ENCODE measurements at regions not wholly inside any gene's neighbourhood (a gene's known extent, or its start where the extent isn't known, plus 50 kb on each side); places are given as distances from the start of the nearest gene placed in this dataset.
"Not testable (repeated sequence)": the region's sequence is repeated elsewhere in the genome, so short reads cannot be mapped to it uniquely, and the experiment has no call there.

- DNase-seq (ENCODE audit: low read depth in 4 of 4, low spot score in 1 of 4), result no peak
These were observed 53.1 kb upstream of the WNT4 start for GRCh38 chr1:22196041-22196440.

DNA sequence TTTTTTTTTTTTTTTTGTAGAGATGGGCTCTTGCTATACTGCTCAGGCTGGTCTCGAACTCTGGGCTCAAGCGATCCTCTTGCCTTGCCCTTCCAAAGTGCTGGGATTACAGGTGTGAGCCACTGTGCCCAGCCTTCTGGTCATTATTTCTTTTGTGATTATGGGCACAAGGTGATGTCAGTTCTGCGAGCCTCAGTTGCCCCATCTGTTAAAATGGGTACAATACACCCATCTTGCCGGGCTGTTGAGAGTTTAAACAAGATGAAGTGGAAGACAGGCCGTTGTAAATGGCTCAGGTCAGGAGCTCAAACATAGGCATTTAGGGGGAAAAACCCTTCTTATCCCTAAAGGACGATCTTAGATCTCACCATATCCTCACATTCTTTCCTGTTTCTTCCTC is 53.7 kb upstream of the WNT4 start:
- no peak for DNase-seq (ENCODE audit: low read depth in 4 of 4, low spot score in 1 of 4)

DNA sequence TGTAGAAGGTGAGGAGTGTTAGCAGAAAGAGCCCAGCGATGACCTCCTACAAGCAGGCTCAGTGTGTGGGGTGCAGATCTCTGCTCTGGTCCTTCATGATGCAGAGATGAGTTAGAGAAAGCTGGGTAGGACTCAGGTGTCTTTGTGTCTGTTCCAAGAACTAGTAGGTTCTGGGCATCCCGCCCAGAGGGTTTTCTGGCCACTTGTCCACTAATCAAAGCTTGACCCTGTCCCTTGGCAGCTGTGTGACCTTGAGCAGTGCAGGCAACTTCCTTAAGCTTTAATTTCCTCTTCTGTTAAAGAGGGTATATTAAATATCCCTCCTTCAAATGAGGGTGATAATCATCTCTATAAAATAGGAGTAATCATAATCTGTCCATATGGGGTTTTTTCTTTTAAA is 54.7 kb upstream of the WNT4 start:
- no peak for DNase-seq (ENCODE audit: low read depth in 4 of 4, low spot score in 1 of 4)

DNA sequence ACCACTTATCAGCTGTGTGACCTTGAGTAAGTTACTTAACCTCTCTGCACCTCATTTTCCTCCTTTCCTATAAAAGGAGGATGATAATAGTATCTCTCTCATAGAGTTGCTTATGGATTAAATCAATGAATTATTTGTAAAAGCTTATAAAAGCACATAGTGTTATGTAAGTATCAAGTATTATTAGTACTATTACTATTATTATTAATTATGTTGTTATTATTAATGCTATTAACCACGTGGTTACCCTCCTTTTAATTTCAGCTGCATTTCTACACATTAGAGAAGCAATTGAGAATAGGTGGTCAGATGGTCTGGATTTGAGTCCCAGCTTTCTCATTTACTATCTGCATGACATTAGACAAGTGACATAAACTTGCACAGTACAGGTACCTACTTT is 58.1 kb upstream of the WNT4 start:
- no peak for DNase-seq (ENCODE audit: low read depth in 4 of 4, low spot score in 1 of 4)

GRCh38 chr1:22203335-22203734 is 60.4 kb upstream of the WNT4 start:
- no peak for DNase-seq (ENCODE audit: low read depth in 4 of 4, low spot score in 1 of 4)

DNA sequence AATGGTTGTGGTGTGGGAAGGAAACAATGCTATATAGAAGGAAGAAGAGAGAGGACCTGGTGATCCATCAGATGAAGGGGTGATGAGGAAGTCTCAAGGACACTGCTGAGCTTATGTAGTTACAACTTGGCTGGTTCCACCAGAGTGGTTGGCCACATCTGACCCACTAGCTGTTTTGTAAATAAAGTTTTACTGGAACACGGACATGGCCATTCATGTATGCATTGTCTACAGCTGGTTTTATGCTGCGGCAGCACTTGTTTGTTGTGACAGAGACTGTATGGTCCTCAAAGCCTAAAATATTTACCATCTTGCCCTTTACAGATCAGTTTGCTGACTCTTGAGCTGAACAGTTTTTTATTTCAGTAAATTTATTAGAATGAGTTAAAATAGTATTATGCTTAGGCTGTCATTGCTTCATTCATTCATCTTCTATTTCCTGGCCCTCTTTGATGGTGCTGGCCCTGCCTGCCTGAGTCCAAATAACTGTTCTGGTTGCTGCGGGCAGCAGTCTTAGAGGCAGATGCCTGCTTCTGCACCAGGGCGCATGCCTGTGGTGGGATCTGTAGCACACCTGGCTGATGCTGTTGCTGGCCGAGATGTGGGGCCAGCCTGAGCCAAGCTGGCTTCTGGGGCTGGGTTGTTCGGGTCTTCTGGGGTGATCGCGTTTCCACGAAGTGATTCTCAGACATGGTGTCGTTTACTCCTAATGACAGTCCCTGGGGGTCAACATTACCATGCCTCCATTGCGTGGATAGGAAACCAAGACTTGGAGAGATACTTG is 61.4 kb upstream of the WNT4 start:
- DNase-seq (ENCODE audit: low read depth in 4 of 4, low spot score in 1 of 4), result no peak

DNA sequence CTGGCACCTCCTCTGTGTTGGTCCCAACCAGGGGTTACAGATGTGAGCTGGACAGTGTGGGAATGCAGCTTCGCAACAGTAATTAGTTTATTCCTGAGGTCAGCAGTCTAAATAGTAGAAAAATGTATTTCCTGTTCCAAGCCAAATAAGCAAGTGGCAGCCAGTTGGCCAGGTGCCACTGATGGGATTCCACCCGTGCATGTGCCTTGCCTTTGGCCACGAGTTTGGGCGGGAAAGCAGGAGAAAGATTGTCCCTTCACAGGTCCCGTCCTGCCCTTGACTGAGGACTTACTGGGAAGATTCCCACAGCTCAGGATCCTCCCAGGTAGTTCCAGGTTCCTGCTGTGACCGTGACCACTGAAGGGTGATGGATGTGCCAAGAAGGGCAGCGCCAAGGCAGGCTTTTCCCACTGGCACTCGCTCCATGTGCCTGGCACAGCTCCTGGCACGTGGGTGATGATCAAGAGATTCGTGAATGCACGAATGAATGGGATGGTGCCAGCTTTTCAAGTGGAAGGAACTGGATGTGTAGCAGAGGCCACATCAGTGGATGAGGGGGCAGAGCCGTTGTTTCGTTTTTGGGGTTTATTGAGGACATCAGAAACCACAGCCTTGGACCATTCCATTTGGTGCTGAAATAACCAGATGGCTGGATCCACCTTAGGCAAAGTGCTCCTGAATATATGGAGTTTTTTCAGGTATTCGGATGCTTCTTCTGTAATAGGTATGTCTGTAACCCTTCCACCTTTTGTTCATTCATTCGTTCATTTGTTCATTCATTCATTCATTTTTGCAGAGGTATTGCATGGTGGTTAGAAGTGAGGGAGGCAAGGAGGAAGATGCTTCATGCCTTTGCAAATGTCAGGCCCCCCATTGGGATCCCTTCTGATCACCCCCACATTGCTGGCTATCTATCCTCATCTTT is 62.4 kb upstream of the WNT4 start:
- no peak for DNase-seq (ENCODE audit: low read depth in 4 of 4, low spot score in 1 of 4)

DNA sequence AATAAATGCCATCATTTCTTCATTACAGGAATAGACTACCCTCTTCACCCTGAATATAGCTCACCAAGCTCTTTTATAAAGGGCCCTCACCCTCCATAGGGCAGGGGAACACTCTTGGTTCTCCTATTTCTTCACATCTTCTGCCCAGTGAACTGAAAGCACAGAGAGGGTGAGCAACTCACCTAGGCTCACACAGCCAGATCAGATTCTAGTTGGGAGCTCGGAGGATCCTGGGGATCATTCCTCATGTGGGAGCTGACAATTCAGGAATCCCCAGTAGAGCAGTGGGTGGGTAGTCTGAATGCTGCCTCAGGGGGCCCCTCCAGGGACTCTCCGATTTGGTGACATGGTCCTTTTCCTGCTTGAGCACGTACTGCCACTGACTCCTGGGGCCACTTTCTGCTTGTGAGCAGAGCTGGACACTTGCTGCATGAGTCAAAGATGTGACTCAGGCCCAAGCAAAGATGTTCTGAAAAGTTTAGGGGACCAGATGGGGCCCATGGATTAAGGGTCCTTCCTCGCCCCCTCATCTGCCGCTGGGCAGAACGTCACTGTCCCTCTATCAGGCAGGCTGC is 63.7 kb upstream of the WNT4 start:
- DNase-seq (ENCODE audit: low read depth in 4 of 4, low spot score in 1 of 4), result no peak

DNA sequence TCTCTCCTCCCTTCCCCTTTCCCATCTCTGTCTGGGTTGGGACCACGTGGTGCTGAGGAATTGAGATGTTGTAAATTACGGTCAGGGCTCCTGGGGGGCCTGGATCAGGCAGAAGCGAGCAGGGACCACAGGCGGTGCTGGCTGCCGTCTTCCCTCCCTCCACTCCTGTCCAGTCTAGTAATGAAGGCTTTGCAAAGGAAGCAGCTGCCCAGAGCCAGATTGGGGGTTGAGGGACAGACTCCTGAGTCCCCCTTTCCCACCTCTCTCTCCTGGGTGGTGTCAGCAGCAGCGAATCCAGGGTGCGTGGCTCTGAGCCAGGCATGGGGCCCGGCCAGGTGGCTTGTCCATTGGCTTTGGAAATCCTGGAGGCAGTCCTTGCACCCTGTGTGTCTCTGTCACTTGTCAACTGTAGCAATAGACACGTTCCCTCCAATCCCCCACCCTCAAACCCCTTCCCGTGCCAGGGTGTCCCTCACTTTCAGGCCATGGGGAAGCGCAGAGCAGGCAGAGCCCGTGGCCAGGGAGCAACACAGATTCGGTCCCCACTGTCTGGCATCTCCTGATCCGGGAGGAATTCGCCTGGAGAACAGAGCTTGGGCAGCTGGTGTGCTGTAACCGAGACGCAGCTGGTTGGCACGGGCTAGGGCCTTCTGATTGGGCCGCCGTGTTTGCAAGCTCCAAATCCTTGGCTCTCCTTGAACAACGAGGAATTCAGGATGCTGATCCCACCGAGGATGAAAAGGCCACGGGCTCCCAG is 64.8 kb upstream of the WNT4 start:
- no peak for DNase-seq (ENCODE audit: low read depth in 4 of 4, low spot score in 1 of 4)

DNA sequence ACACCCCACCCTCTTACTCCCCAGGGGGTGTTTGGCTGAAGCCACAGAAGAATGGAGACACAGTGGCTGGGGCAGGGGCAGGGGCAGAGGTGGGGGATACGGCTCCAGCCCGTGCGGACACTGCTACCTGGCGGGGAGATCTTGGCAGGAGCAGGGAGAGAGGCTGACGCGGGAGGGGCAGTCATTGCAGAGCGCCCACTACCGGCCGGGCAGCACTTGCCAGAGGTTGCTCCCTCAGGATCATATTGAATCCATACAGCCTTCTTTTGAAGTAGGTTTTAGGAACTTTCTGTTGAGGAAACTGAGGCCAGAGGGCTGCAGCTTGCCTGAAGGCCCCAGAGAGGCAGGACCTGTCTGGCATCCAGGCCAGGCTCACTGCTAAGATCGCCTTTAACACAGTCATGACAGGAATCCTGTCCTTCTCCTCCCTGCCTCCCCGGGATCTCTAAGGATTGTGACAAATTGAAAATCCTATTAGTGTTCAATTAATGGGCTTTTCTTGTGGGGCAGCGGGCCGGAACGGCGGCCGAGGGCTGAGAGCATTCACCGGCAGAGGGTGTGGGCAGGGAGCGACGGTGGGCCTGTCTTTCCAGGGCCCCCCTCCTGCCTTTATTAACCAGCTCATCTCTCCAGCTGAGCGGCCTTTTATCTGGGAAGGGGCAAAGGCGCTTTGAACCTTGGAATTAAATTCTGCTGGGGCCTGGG is 65.5 kb upstream of the WNT4 start:
- DNase-seq (ENCODE audit: low read depth in 4 of 4, low spot score in 1 of 4), result no peak

GRCh38 chr1:22208973-22209378 is 66.1 kb upstream of the WNT4 start:
- DNase-seq (ENCODE audit: low read depth in 4 of 4, low spot score in 1 of 4), result no peak

- no peak for DNase-seq (ENCODE audit: low read depth in 4 of 4, low spot score in 1 of 4)
These were observed 67.3 kb upstream of the WNT4 start for GRCh38 chr1:22210176-22210575.

GRCh38 chr1:22210636-22211035 is 67.7 kb upstream of the WNT4 start:
- DNase-seq (ENCODE audit: low read depth in 4 of 4, low spot score in 1 of 4), result no peak

DNA sequence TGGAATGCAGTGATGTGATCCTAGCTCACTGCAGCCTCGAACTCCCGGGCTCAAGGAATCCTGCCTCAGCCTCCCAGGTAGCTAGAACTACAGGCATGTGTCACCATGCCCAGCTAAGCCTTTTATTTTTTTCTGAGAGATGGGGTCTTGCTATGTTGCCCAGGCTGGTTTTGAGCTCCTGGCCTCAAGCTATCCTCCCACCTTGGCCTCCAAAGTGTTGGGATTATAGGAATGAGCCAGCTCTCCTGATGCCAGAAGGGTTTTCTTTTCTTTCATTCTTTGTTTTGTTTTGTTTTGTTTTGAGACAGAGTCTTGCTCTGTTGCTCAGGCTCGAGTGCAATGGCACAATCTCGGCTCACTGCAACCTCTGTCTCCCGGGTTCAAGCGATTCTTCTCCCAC is 68.6 kb upstream of the WNT4 start:
- DNase-seq (ENCODE audit: low read depth in 4 of 4, low spot score in 1 of 4), result not testable (repeated sequence)

DNA sequence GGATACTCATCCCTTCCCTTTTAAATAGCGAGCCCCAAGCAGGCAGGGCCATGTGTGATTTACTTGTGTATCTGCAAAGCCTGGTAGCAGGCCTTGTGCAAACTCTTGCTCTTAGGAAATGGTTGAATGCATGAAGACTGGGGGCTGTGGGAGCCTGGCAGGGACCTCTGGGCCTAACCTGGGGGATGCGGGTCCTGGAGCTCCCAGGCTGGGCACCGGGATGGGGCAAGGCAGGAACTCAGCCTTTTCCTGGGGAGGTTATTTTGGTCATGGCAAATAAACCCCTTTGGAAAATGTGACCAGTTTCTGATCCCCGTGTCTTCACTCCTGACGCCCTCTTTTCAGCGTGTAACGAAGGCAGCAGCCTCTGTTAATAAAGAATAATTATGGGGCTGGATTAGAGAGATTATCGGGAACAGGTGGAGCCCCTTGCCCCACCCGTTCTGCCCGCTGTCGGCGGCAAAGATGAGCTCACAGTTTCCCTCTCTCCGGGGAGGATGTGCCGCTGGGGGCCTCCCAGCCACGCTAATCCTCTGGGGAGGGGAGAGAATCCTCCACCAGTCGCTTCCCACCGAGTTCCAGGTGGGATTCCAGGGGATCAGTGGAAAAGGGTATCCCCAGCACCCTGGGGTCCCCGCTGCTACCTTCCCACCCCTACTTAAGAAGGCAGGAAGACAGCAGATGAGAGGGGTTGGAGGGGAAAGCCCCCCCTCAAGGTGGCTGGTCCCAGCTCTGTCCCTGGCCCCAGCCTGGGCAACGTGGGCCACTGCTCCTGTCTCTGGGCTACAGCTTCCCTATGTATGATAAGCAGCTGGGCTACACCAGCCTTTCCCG is 69.7 kb upstream of the WNT4 start:
- no peak for DNase-seq (ENCODE audit: low read depth in 4 of 4, low spot score in 1 of 4)

DNA sequence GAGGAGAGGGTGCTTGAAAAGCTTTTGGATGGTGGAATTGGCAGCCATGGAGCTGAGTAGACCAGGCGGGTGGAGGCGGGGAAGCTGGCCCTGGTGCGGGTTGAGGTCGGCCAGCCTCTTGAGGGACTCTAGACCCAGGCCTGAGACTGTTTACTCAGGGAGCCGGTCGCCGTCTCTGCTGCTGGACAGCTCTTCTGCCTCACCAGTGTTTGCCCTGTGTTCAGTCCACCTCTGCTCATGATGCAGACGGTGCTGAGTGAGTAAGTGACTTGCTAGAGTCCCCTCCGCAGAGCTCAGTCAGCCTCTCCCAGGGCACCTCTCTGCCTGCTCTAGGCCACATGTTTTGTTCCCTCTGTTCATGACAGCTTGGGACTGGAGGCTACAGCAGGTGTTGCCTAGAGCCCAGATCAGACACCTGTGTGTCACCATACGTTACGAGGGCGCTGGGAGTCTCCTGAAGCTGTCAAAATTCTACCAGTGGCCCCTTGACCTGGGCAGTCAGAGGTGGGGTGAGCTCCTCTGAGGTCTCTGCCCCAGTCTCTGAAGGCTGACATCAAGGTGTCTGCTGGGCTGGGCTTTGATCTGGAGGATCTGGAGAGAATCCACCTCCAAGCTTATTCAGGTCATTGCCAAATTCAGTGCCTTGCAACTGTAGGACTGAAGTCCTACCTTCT is 73.5 kb upstream of the WNT4 start:
- DNase-seq (ENCODE audit: low read depth in 4 of 4, low spot score in 1 of 4), result no peak

DNA sequence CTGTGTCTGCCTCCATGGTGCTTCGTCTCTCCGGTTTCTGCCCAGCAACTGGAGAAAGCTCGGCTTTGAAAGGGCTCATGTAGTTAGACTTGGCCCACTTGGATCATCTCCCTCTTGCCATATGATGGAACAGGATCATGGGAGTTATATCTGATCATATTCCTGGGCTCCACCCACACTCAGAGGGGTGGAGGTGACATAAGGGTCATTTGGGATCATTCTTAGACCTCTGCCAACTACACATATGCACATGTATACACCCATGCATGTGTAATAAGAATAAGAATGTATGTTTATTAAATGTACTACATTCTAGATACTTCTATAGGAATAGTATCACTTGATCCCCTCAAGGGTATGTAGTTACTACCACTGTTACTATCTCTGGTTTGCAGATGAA is 74.1 kb upstream of the WNT4 start:
- DNase-seq (ENCODE audit: low read depth in 4 of 4, low spot score in 1 of 4), result no peak

- no peak for DNase-seq (ENCODE audit: low read depth in 4 of 4, low spot score in 1 of 4)
These were observed 75.0 kb upstream of the WNT4 start for GRCh38 chr1:22217811-22218460.
